ENCODE measurements at regions not wholly inside any gene's neighbourhood (a gene's known extent, or its start where the extent isn't known, plus 50 kb on each side); places are given as distances from the start of the nearest gene placed in this dataset.
"Not testable (repeated sequence)": the region's sequence is repeated elsewhere in the genome, so short reads cannot be mapped to it uniquely, and the experiment has no call there.

DNA sequence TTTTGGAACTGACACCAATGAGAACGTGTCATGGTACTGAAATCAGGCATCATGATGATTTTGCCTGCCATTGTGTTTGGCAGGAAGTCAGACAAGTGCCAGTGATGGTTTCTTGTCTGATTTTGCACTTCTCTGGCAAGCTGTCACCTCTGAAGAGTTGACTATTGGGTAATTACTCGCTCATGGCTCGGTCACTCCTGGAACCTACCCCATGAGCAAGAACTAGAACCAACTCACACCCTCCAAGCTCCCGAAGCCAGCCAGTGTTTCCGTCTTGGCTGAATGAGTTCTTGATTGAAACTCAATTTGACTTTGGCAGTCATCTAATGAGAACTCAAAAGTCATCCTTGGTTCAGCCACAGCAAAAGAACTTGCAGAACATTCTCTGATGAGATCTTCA, 73.9 kb downstream of the CDRT15L2 start:
- not testable (repeated sequence) for H3K4me2 ChIP-seq (ENCODE audit: extremely low read depth, insufficient read depth, low read length); H3K4me1 ChIP-seq (ENCODE audit: control insufficient read depth, extremely low read depth, insufficient read depth, low read length); H3K36me3 ChIP-seq (ENCODE audit: control insufficient read depth, insufficient read depth, low read length); H3K79me2 ChIP-seq (ENCODE audit: control insufficient read depth, insufficient read depth, low read length); H4K20me1 ChIP-seq (ENCODE audit: control insufficient read depth, extremely low read depth, insufficient read depth, low read length); H3K9me3 ChIP-seq (ENCODE audit: control insufficient read depth, insufficient read depth, low read depth, low read length); H2AFZ ChIP-seq (ENCODE audit: low read length); DNase-seq (ENCODE audit: low read depth in 2 of 2); H3K27ac ChIP-seq (ENCODE audit: insufficient read depth, low read length); H3K27me3 ChIP-seq (ENCODE audit: control insufficient read depth, insufficient read depth, low read length); H3K4me3 ChIP-seq (replicated peaks in 1 of 4; ENCODE audit: control extremely low read depth in 1 of 4, insufficient read depth in 1 of 4, low read depth in 3 of 4, low read length in 4 of 4); H3K9ac ChIP-seq (ENCODE audit: insufficient read depth, low read length)

DNA sequence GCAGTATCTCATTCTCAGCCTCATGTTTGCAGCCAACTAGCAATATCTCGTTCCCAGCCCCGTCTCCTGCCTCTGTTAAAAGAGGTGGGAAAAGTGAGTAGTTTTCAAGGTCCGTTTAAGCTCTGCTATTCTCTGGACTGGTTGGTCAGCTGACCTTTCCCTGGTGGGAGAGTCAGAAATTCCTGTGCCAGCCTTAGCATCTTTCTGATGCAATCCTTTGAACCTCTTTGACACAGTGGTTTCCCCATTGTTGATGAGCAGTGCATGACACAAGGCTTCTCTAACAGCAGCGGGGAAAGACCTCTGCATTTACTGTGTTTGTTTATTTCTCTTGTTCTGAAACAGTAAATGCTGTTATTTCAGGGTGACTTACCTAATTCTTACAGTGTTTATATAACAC, 74.6 kb downstream of the CDRT15L2 start:
- not testable (repeated sequence) for H3K27me3 ChIP-seq (ENCODE audit: control insufficient read depth, insufficient read depth, low read length); H3K4me3 ChIP-seq (replicated peaks in 1 of 4; ENCODE audit: control extremely low read depth in 1 of 4, insufficient read depth in 1 of 4, low read depth in 3 of 4, low read length in 4 of 4); H3K4me1 ChIP-seq (ENCODE audit: control insufficient read depth, extremely low read depth, insufficient read depth, low read length); H3K9ac ChIP-seq (ENCODE audit: insufficient read depth, low read length); H3K79me2 ChIP-seq (ENCODE audit: control insufficient read depth, insufficient read depth, low read length); H3K27ac ChIP-seq (ENCODE audit: insufficient read depth, low read length); H3K4me2 ChIP-seq (ENCODE audit: extremely low read depth, insufficient read depth, low read length); H2AFZ ChIP-seq (ENCODE audit: low read length); H3K36me3 ChIP-seq (ENCODE audit: control insufficient read depth, insufficient read depth, low read length); H3K9me3 ChIP-seq (ENCODE audit: control insufficient read depth, insufficient read depth, low read depth, low read length); H4K20me1 ChIP-seq (ENCODE audit: control insufficient read depth, extremely low read depth, insufficient read depth, low read length)
- peak in 1 of 2 donors; percentile 13 for DNase-seq (ENCODE audit: low read depth in 2 of 2)

DNA sequence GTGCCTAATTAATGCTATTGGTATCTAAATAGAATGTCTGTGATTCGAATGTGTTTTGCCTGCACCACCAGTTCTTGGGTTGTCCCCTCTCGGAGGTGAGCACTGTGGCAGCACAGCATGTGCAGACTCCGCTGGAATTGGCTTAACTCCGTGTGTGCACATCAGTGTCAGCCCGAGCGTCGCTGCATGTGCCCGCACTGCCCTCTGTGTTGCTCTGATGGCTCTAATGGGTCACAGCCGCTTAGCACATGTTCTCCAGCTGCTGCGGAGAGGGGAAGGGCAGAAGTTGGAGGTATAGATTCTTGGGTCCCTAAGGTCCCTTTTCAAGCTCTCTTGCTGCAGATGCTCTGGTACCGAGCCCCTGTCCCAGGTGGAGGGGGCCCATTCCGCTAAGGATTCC, 75.1 kb downstream of the CDRT15L2 start:
- not testable (repeated sequence) for H3K27ac ChIP-seq (ENCODE audit: insufficient read depth, low read length); H3K9me3 ChIP-seq (ENCODE audit: control insufficient read depth, insufficient read depth, low read depth, low read length); H3K79me2 ChIP-seq (ENCODE audit: control insufficient read depth, insufficient read depth, low read length); H2AFZ ChIP-seq (ENCODE audit: low read length); H3K4me2 ChIP-seq (ENCODE audit: extremely low read depth, insufficient read depth, low read length); H3K4me1 ChIP-seq (ENCODE audit: control insufficient read depth, extremely low read depth, insufficient read depth, low read length); H3K27me3 ChIP-seq (ENCODE audit: control insufficient read depth, insufficient read depth, low read length); H3K36me3 ChIP-seq (ENCODE audit: control insufficient read depth, insufficient read depth, low read length); H4K20me1 ChIP-seq (ENCODE audit: control insufficient read depth, extremely low read depth, insufficient read depth, low read length); H3K4me3 ChIP-seq (replicated peaks in 1 of 4; ENCODE audit: control extremely low read depth in 1 of 4, insufficient read depth in 1 of 4, low read depth in 3 of 4, low read length in 4 of 4); DNase-seq (ENCODE audit: low read depth in 2 of 2); H3K9ac ChIP-seq (ENCODE audit: insufficient read depth, low read length)

DNA sequence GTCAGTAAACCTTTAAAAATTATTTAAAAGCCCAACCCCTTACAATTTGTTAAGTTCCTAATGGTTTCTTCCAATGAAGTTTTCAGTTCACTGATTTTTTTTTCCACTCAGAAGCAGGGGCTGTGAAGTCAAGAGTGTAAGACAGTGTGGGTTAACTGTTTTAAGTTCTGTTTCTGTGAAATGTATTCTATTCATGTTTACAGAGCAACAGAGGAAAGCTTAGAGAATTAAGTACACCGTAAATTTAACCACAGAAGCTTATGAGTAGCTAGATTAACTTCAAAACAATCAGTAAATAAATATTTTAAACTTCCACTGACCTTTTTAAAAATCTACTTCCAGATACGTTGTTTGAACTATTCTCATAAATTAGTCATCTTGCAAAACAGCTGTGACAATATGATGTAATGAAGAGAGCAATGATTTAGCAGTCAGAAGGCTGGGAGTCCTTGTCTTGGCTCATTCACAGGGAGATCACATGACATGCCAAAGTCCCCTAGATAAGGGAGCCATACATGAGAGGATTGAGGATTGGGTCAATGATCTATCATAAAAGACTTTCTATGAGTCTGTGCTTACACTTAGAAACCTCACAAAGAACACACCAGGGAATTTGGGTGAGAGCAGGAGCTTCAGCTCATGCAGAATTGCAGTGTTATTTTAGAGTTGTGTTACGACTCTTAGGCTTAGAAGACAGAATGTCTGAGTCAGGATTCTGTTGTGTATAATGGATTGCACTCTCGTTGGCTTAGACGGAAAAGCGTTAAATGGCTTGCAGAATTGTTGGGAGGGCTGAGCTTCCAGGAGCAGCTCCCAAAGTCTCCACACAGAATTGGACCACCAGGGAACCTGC, 85.8 kb downstream of the CDRT15L2 start:
- H4K20me1 ChIP-seq (ENCODE audit: control insufficient read depth, extremely low read depth, insufficient read depth, low read length); H3K4me3 ChIP-seq (replicated peaks in 1 of 4; ENCODE audit: control extremely low read depth in 1 of 4, insufficient read depth in 1 of 4, low read depth in 3 of 4, low read length in 4 of 4); H3K27ac ChIP-seq (ENCODE audit: insufficient read depth, low read length); H3K79me2 ChIP-seq (ENCODE audit: control insufficient read depth, insufficient read depth, low read length); H3K9me3 ChIP-seq (ENCODE audit: control insufficient read depth, insufficient read depth, low read depth, low read length); H3K27me3 ChIP-seq (ENCODE audit: control insufficient read depth, insufficient read depth, low read length); H3K9ac ChIP-seq (ENCODE audit: insufficient read depth, low read length); H3K36me3 ChIP-seq (ENCODE audit: control insufficient read depth, insufficient read depth, low read length); H2AFZ ChIP-seq (ENCODE audit: low read length); H3K4me2 ChIP-seq (ENCODE audit: extremely low read depth, insufficient read depth, low read length); H3K4me1 ChIP-seq (ENCODE audit: control insufficient read depth, extremely low read depth, insufficient read depth, low read length): not testable (repeated sequence)
- DNase-seq (ENCODE audit: low read depth in 2 of 2) = peak; percentile 2 to 13

DNA sequence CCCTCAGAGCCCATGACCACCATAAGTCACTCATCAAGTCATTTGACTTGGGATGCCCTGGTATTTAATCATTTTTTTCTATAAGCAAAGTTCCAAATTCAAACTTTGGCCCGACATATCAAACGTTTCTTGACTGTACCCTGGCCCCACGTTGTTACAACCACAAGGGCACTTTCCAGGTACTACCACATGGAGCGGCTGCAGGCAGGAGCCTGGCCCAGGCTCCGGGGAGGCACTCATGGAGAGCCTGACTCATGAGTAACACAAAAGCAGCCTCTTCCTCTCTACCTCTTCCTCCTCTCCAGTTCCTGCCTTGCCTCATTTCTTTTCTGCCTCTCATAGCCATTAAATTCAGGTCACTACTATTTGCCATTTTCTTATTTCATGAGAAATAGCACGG, 87.2 kb downstream of the CDRT15L2 start:
- not testable (repeated sequence) for H3K27me3 ChIP-seq (ENCODE audit: control insufficient read depth, insufficient read depth, low read length); H3K4me2 ChIP-seq (ENCODE audit: extremely low read depth, insufficient read depth, low read length); H3K4me3 ChIP-seq (replicated peaks in 1 of 4; ENCODE audit: control extremely low read depth in 1 of 4, insufficient read depth in 1 of 4, low read depth in 3 of 4, low read length in 4 of 4); H3K4me1 ChIP-seq (ENCODE audit: control insufficient read depth, extremely low read depth, insufficient read depth, low read length); H4K20me1 ChIP-seq (ENCODE audit: control insufficient read depth, extremely low read depth, insufficient read depth, low read length); H3K27ac ChIP-seq (ENCODE audit: insufficient read depth, low read length); H3K36me3 ChIP-seq (ENCODE audit: control insufficient read depth, insufficient read depth, low read length); H3K79me2 ChIP-seq (ENCODE audit: control insufficient read depth, insufficient read depth, low read length); H3K9ac ChIP-seq (ENCODE audit: insufficient read depth, low read length); H2AFZ ChIP-seq (ENCODE audit: low read length); H3K9me3 ChIP-seq (ENCODE audit: control insufficient read depth, insufficient read depth, low read depth, low read length)
- peak; percentile 5 to 24 for DNase-seq (ENCODE audit: low read depth in 2 of 2)

DNA sequence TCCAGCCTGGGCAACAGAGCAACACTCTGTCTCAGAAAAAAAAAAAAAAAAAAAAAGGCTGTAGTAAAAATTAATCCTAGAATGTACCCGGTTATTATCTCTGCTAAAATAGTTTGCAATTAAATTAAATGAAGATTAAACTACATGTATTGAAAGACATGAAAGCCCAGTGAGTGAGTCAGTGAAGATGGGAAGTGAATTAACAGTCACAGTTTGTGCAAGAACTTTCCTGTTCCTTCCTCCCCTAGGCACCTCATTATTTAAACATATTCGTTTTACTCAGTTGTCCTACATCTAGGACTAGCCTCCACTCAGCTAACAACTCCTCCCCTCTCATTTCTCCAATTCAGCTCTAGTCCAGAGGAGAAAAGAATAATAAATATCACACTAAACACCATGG, 88.2 kb downstream of the CDRT15L2 start:
- H3K4me2 ChIP-seq (ENCODE audit: extremely low read depth, insufficient read depth, low read length); H3K4me1 ChIP-seq (ENCODE audit: control insufficient read depth, extremely low read depth, insufficient read depth, low read length); H3K79me2 ChIP-seq (ENCODE audit: control insufficient read depth, insufficient read depth, low read length); H4K20me1 ChIP-seq (ENCODE audit: control insufficient read depth, extremely low read depth, insufficient read depth, low read length); H3K9me3 ChIP-seq (ENCODE audit: control insufficient read depth, insufficient read depth, low read depth, low read length); H3K4me3 ChIP-seq (replicated peaks in 1 of 4; ENCODE audit: control extremely low read depth in 1 of 4, insufficient read depth in 1 of 4, low read depth in 3 of 4, low read length in 4 of 4); H3K27ac ChIP-seq (ENCODE audit: insufficient read depth, low read length); H3K9ac ChIP-seq (ENCODE audit: insufficient read depth, low read length); DNase-seq (ENCODE audit: low read depth in 2 of 2); H2AFZ ChIP-seq (ENCODE audit: low read length); H3K36me3 ChIP-seq (ENCODE audit: control insufficient read depth, insufficient read depth, low read length); H3K27me3 ChIP-seq (ENCODE audit: control insufficient read depth, insufficient read depth, low read length): not testable (repeated sequence)

DNA sequence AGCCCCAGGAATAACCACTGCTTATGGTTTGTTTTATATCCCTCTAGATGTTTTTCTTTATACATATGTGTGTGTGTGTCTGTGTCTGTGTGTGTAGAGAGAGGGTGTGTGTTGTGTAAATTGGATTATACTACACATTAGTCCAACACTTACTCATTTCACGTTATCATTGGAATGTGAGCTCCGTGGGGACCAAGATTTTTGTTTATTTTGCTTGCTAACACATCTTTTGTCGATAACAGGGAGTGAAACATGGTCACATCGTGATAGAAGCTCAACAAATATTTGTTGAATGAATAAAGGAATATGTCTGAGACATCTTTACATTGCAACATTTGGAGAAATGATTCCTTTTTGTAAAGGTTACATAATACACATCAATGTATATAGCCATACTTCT, 88.8 kb downstream of the CDRT15L2 start:
- not testable (repeated sequence) for H3K4me1 ChIP-seq (ENCODE audit: control insufficient read depth, extremely low read depth, insufficient read depth, low read length); H4K20me1 ChIP-seq (ENCODE audit: control insufficient read depth, extremely low read depth, insufficient read depth, low read length); H3K27me3 ChIP-seq (ENCODE audit: control insufficient read depth, insufficient read depth, low read length); H3K4me3 ChIP-seq (replicated peaks in 1 of 4; ENCODE audit: control extremely low read depth in 1 of 4, insufficient read depth in 1 of 4, low read depth in 3 of 4, low read length in 4 of 4); H3K4me2 ChIP-seq (ENCODE audit: extremely low read depth, insufficient read depth, low read length); H3K36me3 ChIP-seq (ENCODE audit: control insufficient read depth, insufficient read depth, low read length); H2AFZ ChIP-seq (ENCODE audit: low read length); H3K79me2 ChIP-seq (ENCODE audit: control insufficient read depth, insufficient read depth, low read length); H3K9ac ChIP-seq (ENCODE audit: insufficient read depth, low read length); H3K27ac ChIP-seq (ENCODE audit: insufficient read depth, low read length); H3K9me3 ChIP-seq (ENCODE audit: control insufficient read depth, insufficient read depth, low read depth, low read length); DNase-seq (ENCODE audit: low read depth in 2 of 2)
